Nephron progenitor cell (in vitro differentiated cells): ENCODE measurements at regions not wholly inside any gene's neighbourhood (a gene's known extent, or its start where the extent isn't known, plus 50 kb on each side); places are given as distances from the start of the nearest gene placed in this dataset.
"Not testable (repeated sequence)": the region's sequence is repeated elsewhere in the genome, so short reads cannot be mapped to it uniquely, and the experiment has no call there.

Experiments
- DNase-seq: peaks from one replicate; pipeline ENCODE4 v3.0.0; 2021
- H3K27ac Mint-ChIP-seq: 2 replicates; pipeline ENCODE4 v1.8.0; 2021; ENCODE audit warnings: mild to moderate bottlenecking, moderate library complexity, mixed read lengths
- H3K27me3 Mint-ChIP-seq: 2 replicates; pipeline ENCODE4 v1.8.0; 2021; ENCODE audit warnings: mild to moderate bottlenecking, low read depth, mixed read lengths; ENCODE audit not compliant: poor library complexity
- H3K36me3 Mint-ChIP-seq: 2 replicates; pipeline ENCODE4 v1.8.0; 2021; ENCODE audit warnings: low read depth, mixed read lengths
- H3K4me1 Mint-ChIP-seq: 2 replicates; pipeline ENCODE4 v1.8.0; 2021; ENCODE audit warnings: mixed read lengths
- H3K4me3 Mint-ChIP-seq: 2 replicates; pipeline ENCODE4 v1.8.0; 2021; ENCODE audit warnings: mild to moderate bottlenecking, moderate library complexity, mixed read lengths
- H3K9me3 Mint-ChIP-seq: 2 replicates; pipeline ENCODE4 v1.8.0; 2021; ENCODE audit warnings: mild to moderate bottlenecking, moderate library complexity, mixed read lengths
- CTCF ChIP-seq: fragments of 200-600 bp; sonication (generic); IDR thresholded peaks from 2 replicates; pipeline ENCODE4 v1.5.0; 2021; ENCODE audit warnings: antibody characterized with exemption

GRCh38 chr10:25852364-25852941 lies 81.6 kb upstream of the MYO3A start:
- no peak for TF ChIP-seq CTCF
- Mint-ChIP-seq H3K4me3 (no peak overlapping the region), H3K9me3 (peaks cover 3% of the 10 kb centered on the region), H3K27me3 (peaks cover 2% of the 10 kb centered on the region), H3K27ac (no peak overlapping the region), H3K4me1 (peaks cover 22% of the 10 kb centered on the region), H3K36me3 (no peaks in the 10 kb centered on the region)
- DNase-seq = no peak

GRCh38 chr10:25858076-25858475 lies 76.0 kb upstream of the MYO3A start:
- Mint-ChIP-seq H3K27me3 (peaks cover 2% of the 10 kb centered on the region), H3K4me1 (no peaks in the 10 kb centered on the region), H3K4me3 (no peak overlapping the region), H3K27ac (no peak overlapping the region), H3K9me3 (peaks cover 8% of the 10 kb centered on the region), H3K36me3 (no peaks in the 10 kb centered on the region)
- TF ChIP-seq CTCF = no peak
- no peak for DNase-seq

- H3K4me3 Mint-ChIP-seq = no peak overlapping the region
- H3K36me3 Mint-ChIP-seq = no peaks in the 10 kb centered on the region
- peaks cover 2% of the 10 kb centered on the region for H3K27me3 Mint-ChIP-seq
- TF ChIP-seq CTCF = no peak
- peaks cover 19% of the 10 kb centered on the region for H3K9me3 Mint-ChIP-seq
- no peak overlapping the region for H3K27ac Mint-ChIP-seq
- no peak for DNase-seq
- H3K4me1 Mint-ChIP-seq = no peaks in the 10 kb centered on the region
Measured at GRCh38 chr10:25865267-25865666, 68.8 kb upstream of the MYO3A start.

- Mint-ChIP-seq H3K36me3 (no peaks in the 10 kb centered on the region), H3K9me3 (peaks cover 20% of the 10 kb centered on the region), H3K27me3 (peaks cover 2% of the 10 kb centered on the region), H3K4me3 (no peak overlapping the region), H3K4me1 (no peaks in the 10 kb centered on the region), H3K27ac (no peak overlapping the region)
- TF ChIP-seq CTCF = no peak
- DNase-seq = no peak
Measured at GRCh38 chr10:25867321-25867720, 66.7 kb upstream of the MYO3A start.

- H3K4me3 Mint-ChIP-seq = no peak overlapping the region
- no peaks in the 10 kb centered on the region for H3K36me3 Mint-ChIP-seq
- no peaks in the 10 kb centered on the region for H3K4me1 Mint-ChIP-seq
- TF ChIP-seq CTCF = no peak
- H3K27ac Mint-ChIP-seq = no peak overlapping the region
- H3K9me3 Mint-ChIP-seq = peaks cover 11% of the 10 kb centered on the region
- H3K27me3 Mint-ChIP-seq = peaks cover 5% of the 10 kb centered on the region
- no peak for DNase-seq
Measured at GRCh38 chr10:25869067-25869591, 64.9 kb upstream of the MYO3A start.

- Mint-ChIP-seq H3K27me3 (peaks cover 6% of the 10 kb centered on the region), H3K27ac (no peak overlapping the region), H3K36me3 (no peaks in the 10 kb centered on the region), H3K4me1 (no peaks in the 10 kb centered on the region), H3K4me3 (no peak overlapping the region), H3K9me3 (peaks cover 6% of the 10 kb centered on the region)
- DNase-seq = no peak
- TF ChIP-seq CTCF = no peak
Measured at GRCh38 chr10:25869609-25870008, 64.4 kb upstream of the MYO3A start.

- not testable (repeated sequence) for H3K4me3 Mint-ChIP-seq, H3K4me1 Mint-ChIP-seq, H3K27me3 Mint-ChIP-seq, H3K27ac Mint-ChIP-seq, H3K36me3 Mint-ChIP-seq, DNase-seq, H3K9me3 Mint-ChIP-seq
Measured at GRCh38 chr10:25874402-25874801, 59.6 kb upstream of the MYO3A start.
